Naive thymus-derived CD4-positive, alpha-beta T cell (primary cell): ENCODE measurements at regions not wholly inside any gene's neighbourhood (a gene's known extent, or its start where the extent isn't known, plus 50 kb on each side); places are given as distances from the start of the nearest gene placed in this dataset.

Experiments
- ATAC-seq: fragments of 150-1000 bp; cut with Tn5 transposase; 2 replicates; pipeline ENCODE4 v1.10.0; 2021; ENCODE audit warnings: mild to moderate bottlenecking, moderate library complexity
- CTCF ChIA-PET: fragments of 350-600 bp; sonication (Branson Sonifier 250); formaldehyde crosslinking; loops from one replicate; lab custom pipeline; 2021; ENCODE audit warnings: antibody characterized with exemption; lab: Charles Lee
- POLR2A ChIA-PET: fragments of 350-600 bp; sonication (Branson Sonifier 250); formaldehyde crosslinking; loops from one replicate; lab custom pipeline; 2021; ENCODE audit warnings: antibody characterized with exemption, inconsistent platforms; lab: Charles Lee
- DNase-seq, 9 donors: peaks; one replicate each; pipeline versions ENCODE4 v3.0.0 to v3.0.0-alpha.2; 2020 to 2022; ENCODE audit warnings: mixed read lengths in 1 of 9
- H3K27ac ChIP-seq: one replicate; pipeline ENCODE4 v1.7.0; 2013; ENCODE audit warnings: mild to moderate bottlenecking, low read depth, low read length, moderate library complexity
- H3K27me3 ChIP-seq, 2 donors: one replicate each; pipeline ENCODE4 v1.7.0; 2013; ENCODE audit warnings: low read length in 2 of 2, mild to moderate bottlenecking in 2 of 2, moderate library complexity in 2 of 2; ENCODE audit not compliant: control insufficient read depth in 2 of 2, insufficient read depth in 2 of 2
- H3K36me3 ChIP-seq, 3 experiments: 1 replicate in 2 of 3; 2 replicates in 1 of 3; pipeline ENCODE4 v1.7.0; 2013; ENCODE audit warnings: low read length in 3 of 3, mild to moderate bottlenecking in 3 of 3, moderate library complexity in 1 of 3; ENCODE audit not compliant: insufficient read depth in 3 of 3, control insufficient read depth in 2 of 3
- H3K4me1 ChIP-seq, 2 donors: one replicate each; pipeline ENCODE4 v1.7.0; 2013; ENCODE audit warnings: low read length in 2 of 2, mild to moderate bottlenecking in 2 of 2, moderate library complexity in 1 of 2; ENCODE audit not compliant: control insufficient read depth in 2 of 2, insufficient read depth in 2 of 2
- H3K4me3 ChIP-seq: 2 replicates; pipeline ENCODE4 v1.7.0; 2013; ENCODE audit warnings: mild to moderate bottlenecking, low read length
- H3K9me3 ChIP-seq, 3 experiments: 1 replicate in 2 of 3; 2 replicates in 1 of 3; pipeline ENCODE4 v1.7.0; 2013; ENCODE audit warnings: low read length in 3 of 3; ENCODE audit not compliant: control insufficient read depth in 2 of 3
- H3K27ac Mint-ChIP-seq, 9 donors: one replicate each; pipeline ENCODE4 v1.8.0; 2020 to 2022; ENCODE audit warnings: mixed read lengths in 9 of 9, mild to moderate bottlenecking in 8 of 9, moderate library complexity in 5 of 9, inconsistent platforms in 2 of 9
- H3K27me3 Mint-ChIP-seq, 5 donors: one replicate each; pipeline ENCODE4 v1.8.0; 2021 to 2022; ENCODE audit warnings: mixed read lengths in 5 of 5, mild to moderate bottlenecking in 1 of 5
- H3K36me3 Mint-ChIP-seq, 5 donors: one replicate each; pipeline ENCODE4 v1.8.0; 2020 to 2022; ENCODE audit warnings: mixed read lengths in 5 of 5, mild to moderate bottlenecking in 3 of 5, inconsistent platforms in 1 of 5
- H3K4me1 Mint-ChIP-seq, 7 donors: one replicate each; pipeline ENCODE4 v1.8.0; 2020 to 2022; ENCODE audit warnings: mixed read lengths in 7 of 7, mild to moderate bottlenecking in 3 of 7, inconsistent platforms in 1 of 7
- H3K4me3 Mint-ChIP-seq, 10 donors: one replicate each; pipeline ENCODE4 v1.8.0; 2020 to 2022; ENCODE audit warnings: mild to moderate bottlenecking in 10 of 10, mixed read lengths in 10 of 10, moderate library complexity in 6 of 10, inconsistent platforms in 2 of 10
- H3K9me3 Mint-ChIP-seq, 11 donors: one replicate each; pipeline ENCODE4 v1.8.0; 2020 to 2022; ENCODE audit warnings: mixed read lengths in 11 of 11, mild to moderate bottlenecking in 4 of 11, inconsistent platforms in 1 of 11, moderate library complexity in 1 of 11
- intact Hi-C, 2 donors: fragments of 100-400 bp; cut with micrococcal nuclease; formaldehyde crosslinking; loops; one replicate each; pipeline ENCODE4 v1.15.1; 2023

DNA sequence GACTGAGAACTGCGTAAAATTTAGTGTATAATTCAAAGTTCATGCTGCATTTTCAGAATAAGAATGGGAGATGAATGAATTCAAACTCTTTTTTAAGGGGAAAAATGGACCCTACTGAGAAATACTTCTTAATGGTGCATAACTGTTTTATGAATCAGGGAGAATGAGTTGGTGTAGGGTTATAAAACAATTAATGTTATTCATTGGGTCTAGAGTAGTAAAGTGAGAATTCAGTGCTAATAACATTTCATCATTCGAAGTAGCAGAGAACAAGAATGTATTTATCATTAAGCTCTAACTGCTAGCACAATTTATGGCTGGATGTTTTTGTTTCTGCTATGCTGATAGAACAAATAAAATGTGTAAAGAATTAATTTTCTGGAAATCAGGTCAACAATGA, 310.2 kb downstream of the SLITRK5 start:
- intact Hi-C loops, result no loop called here
- Mint-ChIP-seq H3K9me3 (peaks cover 0 to 7% (median 2%) of the 10 kb centered on the region in 11 donors), H3K4me3 (no peak overlapping the region), H3K27me3 (no peaks in the 10 kb centered on the region), H3K36me3 (no peaks in the 10 kb centered on the region), H3K27ac (no peak overlapping the region), H3K4me1 (no peaks in the 10 kb centered on the region)
- Histone ChIP-seq H3K9me3 (peaks cover 0 to 3% (median 0%) of the 10 kb centered on the region in 3 experiments), H3K36me3 (no peaks in the 10 kb centered on the region), H3K27ac (no peak overlapping the region), H3K4me1 (no peaks in the 10 kb centered on the region), H3K4me3 (no peak overlapping the region), H3K27me3 (no peaks in the 10 kb centered on the region)
- ATAC-seq, result no peak
- POLR2A ChIA-PET, result no interaction called here
- no peak for DNase-seq
- CTCF ChIA-PET, result no interaction called here

DNA sequence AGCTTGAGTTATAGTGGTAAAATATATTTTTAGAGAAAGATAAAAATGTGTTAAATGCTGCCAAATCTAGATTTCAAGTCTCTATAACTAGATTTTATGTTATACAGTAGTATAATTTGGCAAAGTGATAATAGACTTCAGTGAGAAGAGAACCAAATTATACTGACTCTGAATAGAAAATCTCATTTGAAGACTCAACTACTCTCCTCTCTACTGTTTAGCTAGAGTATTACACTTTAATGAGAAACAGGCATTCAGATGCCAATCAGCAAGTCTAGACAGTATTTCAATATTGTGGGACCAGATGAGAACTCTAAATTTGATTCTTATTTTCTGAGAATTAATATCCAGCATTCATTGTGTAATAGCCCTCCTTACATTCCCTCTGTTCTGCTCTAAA, 311.2 kb downstream of the SLITRK5 start:
- intact Hi-C loops, result no loop called here
- no peaks in the 10 kb centered on the region for H3K4me1 Mint-ChIP-seq

DNA sequence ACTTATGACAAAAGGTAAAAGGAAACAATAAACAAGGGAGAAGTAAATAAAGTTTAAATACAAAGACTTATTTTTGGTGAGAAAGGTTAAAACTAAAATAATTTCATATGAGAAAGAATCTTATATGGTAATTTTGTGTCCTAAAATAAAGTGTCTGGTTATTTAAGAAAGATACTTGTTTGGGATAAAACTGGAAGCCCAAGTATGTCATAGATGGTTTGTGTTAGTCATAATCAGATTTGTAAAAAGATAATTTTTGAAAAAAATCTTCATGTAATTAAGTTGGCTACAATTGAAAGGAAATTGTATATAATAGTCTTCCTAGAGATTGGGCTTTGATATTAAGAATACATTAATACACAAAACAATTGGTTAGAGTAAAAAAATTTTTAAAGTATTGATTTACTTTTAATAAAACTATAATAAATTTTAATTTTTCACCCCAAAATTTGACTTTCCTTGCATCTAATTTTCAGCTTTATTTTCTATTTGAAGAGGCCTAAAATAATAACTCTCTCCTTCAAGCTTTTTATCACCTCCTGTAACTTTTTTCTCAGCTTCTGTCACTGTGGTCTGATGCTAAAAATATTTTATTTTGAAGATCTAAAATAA, 315.6 kb downstream of the SLITRK5 start:
- Mint-ChIP-seq H3K27me3 (no peaks in the 10 kb centered on the region), H3K36me3 (no peaks in the 10 kb centered on the region), H3K4me3 (no peak overlapping the region), H3K9me3 (peaks cover 0 to 5% (median 2%) of the 10 kb centered on the region in 11 donors), H3K27ac (no peak overlapping the region), H3K4me1 (no peaks in the 10 kb centered on the region)
- intact Hi-C loops, result no loop called here
- ChIA-PET POLR2A (no interaction called here), CTCF (no interaction called here)
- peaks cover 0 to 3% (median 0%) of the 10 kb centered on the region in 3 experiments for H3K9me3 ChIP-seq
- no peaks in the 10 kb centered on the region for H3K4me1 ChIP-seq
- DNase-seq (no peak), ATAC-seq (no peak)
- no peak overlapping the region for H3K27ac ChIP-seq
- H3K36me3 ChIP-seq, result no peaks in the 10 kb centered on the region
- no peaks in the 10 kb centered on the region for H3K27me3 ChIP-seq
- no peak overlapping the region for H3K4me3 ChIP-seq

More for the DNA sequence above, 311.2 kb downstream of the SLITRK5 start:
- POLR2A ChIA-PET, result no interaction called here
- no peaks in the 10 kb centered on the region for H3K36me3 Mint-ChIP-seq
- peaks cover 0 to 7% (median 3%) of the 10 kb centered on the region in 11 donors for H3K9me3 Mint-ChIP-seq
- Histone ChIP-seq H3K4me3 (no peak overlapping the region), H3K36me3 (no peaks in the 10 kb centered on the region), H3K4me1 (no peaks in the 10 kb centered on the region), H3K9me3 (peaks cover 0 to 3% (median 0%) of the 10 kb centered on the region in 3 experiments), H3K27ac (no peak overlapping the region), H3K27me3 (no peaks in the 10 kb centered on the region)
- DNase-seq (no peak), ATAC-seq (no peak)
- H3K27me3 Mint-ChIP-seq, result no peaks in the 10 kb centered on the region
- CTCF ChIA-PET, result no interaction called here
- no peak overlapping the region for H3K27ac Mint-ChIP-seq
- H3K4me3 Mint-ChIP-seq, result no peak overlapping the region

DNA sequence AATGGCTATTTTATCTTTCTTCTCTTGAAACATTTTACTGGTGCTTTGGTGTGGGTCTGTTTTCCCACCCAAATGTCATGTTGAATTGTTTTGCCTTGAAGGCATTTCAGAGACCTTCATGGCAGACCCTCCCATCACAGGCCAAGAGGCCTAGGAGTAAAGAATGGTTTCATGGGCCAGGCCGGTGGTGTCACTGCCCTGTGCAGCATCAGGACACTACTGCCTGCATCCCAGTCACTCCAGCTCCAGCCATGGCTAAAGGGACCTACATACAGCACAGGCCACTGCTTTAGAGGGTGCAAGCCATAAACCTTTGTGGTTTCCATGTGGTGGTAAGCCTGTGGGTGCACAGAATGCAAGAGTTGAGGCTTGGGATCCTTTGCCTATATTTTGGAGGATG, 326.9 kb downstream of the SLITRK5 start:
- intact Hi-C loops, result no loop called here
- POLR2A ChIA-PET, result no interaction called here

DNA sequence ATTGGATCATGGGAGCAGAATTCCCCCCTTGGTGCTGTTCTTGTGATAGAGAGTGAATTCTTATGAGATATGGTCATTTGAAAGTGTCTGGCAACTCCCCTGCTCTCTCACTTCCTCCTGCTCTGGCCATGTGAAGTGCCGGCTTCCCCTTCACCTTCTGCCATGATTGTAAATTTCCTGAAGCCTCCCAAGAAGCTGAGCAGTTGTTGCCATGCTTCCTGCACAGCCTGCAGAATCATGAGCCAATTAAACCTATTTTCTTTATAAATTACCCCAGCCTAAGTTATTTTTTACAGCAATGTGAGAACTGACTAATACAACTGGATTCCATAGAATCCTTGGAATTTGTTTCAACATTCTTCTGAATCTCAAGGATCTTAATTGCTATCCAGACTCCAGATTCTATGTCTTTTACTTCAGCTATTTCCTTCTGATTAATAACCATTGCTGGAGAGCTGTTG, 328.1 kb downstream of the SLITRK5 start:
- intact Hi-C loops, result no loop called here
- Histone ChIP-seq H3K9me3 (no peaks in the 10 kb centered on the region), H3K36me3 (no peaks in the 10 kb centered on the region), H3K27me3 (no peaks in the 10 kb centered on the region), H3K4me1 (no peaks in the 10 kb centered on the region), H3K4me3 (no peak overlapping the region), H3K27ac (no peak overlapping the region)
- no peak for DNase-seq
- Mint-ChIP-seq H3K4me3 (no peak overlapping the region), H3K27ac (no peak overlapping the region), H3K27me3 (no peaks in the 10 kb centered on the region), H3K4me1 (no peaks in the 10 kb centered on the region), H3K36me3 (no peaks in the 10 kb centered on the region), H3K9me3 (peaks cover 0 to 17% (median 3%) of the 10 kb centered on the region in 11 donors)
- no peak for ATAC-seq
- ChIA-PET CTCF (no interaction called here), POLR2A (no interaction called here)

More for the DNA sequence above, 326.9 kb downstream of the SLITRK5 start:
- H3K27ac ChIP-seq, result no peak overlapping the region
- DNase-seq (no peak), ATAC-seq (no peak)
- no peaks in the 10 kb centered on the region for H3K4me1 ChIP-seq
- no peaks in the 10 kb centered on the region for H3K4me1 Mint-ChIP-seq
- peaks cover 0 to 17% (median 3%) of the 10 kb centered on the region in 11 donors for H3K9me3 Mint-ChIP-seq
- no peaks in the 10 kb centered on the region for H3K27me3 Mint-ChIP-seq
- H3K36me3 ChIP-seq, result no peaks in the 10 kb centered on the region
- no peak overlapping the region for H3K27ac Mint-ChIP-seq
- no peak overlapping the region for H3K4me3 ChIP-seq
- CTCF ChIA-PET, result no interaction called here
- no peaks in the 10 kb centered on the region for H3K36me3 Mint-ChIP-seq
- no peaks in the 10 kb centered on the region for H3K9me3 ChIP-seq
- no peak overlapping the region for H3K4me3 Mint-ChIP-seq
- H3K27me3 ChIP-seq, result no peaks in the 10 kb centered on the region

DNA sequence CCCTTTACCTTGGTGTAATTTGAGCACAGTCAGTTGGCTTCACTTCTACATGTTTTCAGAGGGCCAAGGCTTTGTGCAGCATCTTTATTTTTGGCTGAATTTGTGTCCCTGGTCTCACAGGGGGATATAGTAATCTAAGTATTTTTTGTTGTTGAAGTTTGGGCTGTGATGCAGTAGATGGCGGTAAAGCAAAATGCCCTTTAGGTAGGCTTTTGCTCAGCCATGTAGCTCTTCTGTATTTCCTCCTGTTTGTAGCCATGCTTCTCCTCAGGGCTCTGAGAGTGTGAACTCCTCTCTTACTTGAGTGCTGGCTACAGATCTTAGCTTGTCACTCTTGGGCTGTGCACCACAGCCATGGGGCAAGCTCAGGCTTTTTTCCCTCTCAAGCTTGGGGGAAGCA, 328.6 kb downstream of the SLITRK5 start:
- H3K4me3 Mint-ChIP-seq, result no peak overlapping the region
- no peaks in the 10 kb centered on the region for H3K27me3 Mint-ChIP-seq
- H3K9me3 ChIP-seq, result no peaks in the 10 kb centered on the region
- peak in 1 of 9 donors; percentile 5 for DNase-seq
- H3K9me3 Mint-ChIP-seq, result peaks cover 0 to 17% (median 3%) of the 10 kb centered on the region in 11 donors
- H3K36me3 ChIP-seq, result no peaks in the 10 kb centered on the region
- intact Hi-C loops, result no loop called here
- no peak overlapping the region for H3K4me3 ChIP-seq
- ATAC-seq, result no peak
- no peaks in the 10 kb centered on the region for H3K27me3 ChIP-seq
- no peaks in the 10 kb centered on the region for H3K4me1 ChIP-seq
- POLR2A ChIA-PET, result no interaction called here
- no peak overlapping the region for H3K27ac ChIP-seq
- no peaks in the 10 kb centered on the region for H3K4me1 Mint-ChIP-seq
- CTCF ChIA-PET, result no interaction called here
- H3K36me3 Mint-ChIP-seq, result no peaks in the 10 kb centered on the region
- H3K27ac Mint-ChIP-seq, result no peak overlapping the region

DNA sequence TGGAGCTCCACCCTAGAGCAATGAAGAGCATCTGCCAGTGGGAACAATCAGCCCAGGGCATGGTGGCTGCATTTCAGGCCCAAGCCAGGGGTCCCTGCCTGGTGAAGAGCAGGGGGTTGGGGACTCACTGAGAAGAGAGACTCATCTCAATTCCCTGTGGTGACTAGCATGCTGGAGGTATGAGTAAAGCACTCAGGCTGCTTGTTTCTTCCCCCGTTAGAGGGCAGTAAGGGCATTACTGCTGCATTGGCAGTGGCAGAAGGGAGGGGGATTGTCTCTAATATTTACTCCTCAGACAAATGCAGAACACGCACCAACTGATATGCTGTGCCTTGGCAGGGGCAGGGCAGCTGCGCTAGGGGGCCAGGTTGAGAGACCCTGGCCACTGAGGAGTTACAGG, 329.1 kb downstream of the SLITRK5 start:
- no peak overlapping the region for H3K4me3 Mint-ChIP-seq
- intact Hi-C loops, result no loop called here
- CTCF ChIA-PET, result no interaction called here

More for the DNA sequence above, 329.1 kb downstream of the SLITRK5 start:
- POLR2A ChIA-PET, result no interaction called here
- no peak overlapping the region for H3K27ac ChIP-seq
- Mint-ChIP-seq H3K27ac (no peak overlapping the region), H3K9me3 (peaks cover 0 to 17% (median 3%) of the 10 kb centered on the region in 11 donors), H3K36me3 (no peaks in the 10 kb centered on the region), H3K4me1 (no peaks in the 10 kb centered on the region), H3K27me3 (no peaks in the 10 kb centered on the region)
- H3K9me3 ChIP-seq, result peaks cover 0 to under 1% (median 0%) of the 10 kb centered on the region in 3 experiments
- H3K36me3 ChIP-seq, result no peaks in the 10 kb centered on the region
- ATAC-seq (no peak), DNase-seq (no peak)
- H3K27me3 ChIP-seq, result no peaks in the 10 kb centered on the region
- no peak overlapping the region for H3K4me3 ChIP-seq
- H3K4me1 ChIP-seq, result no peaks in the 10 kb centered on the region
